IMR-90 (cell line): ENCODE measurements at regions not wholly inside any gene's neighbourhood (a gene's known extent, or its start where the extent isn't known, plus 50 kb on each side); places are given as distances from the start of the nearest gene placed in this dataset.

Experiments
- ATAC-seq: fragments of 200-7000 bp; cut with Tn5 transposase; 2 replicates; pipeline ENCODE4 v1.9.1; 2020; ENCODE audit warnings: low read depth, mild to moderate bottlenecking, moderate library complexity
- BruUV-seq: library from RNA; stranded (reverse); fragments of 400-500 nt; replicated peaks from 2 replicates; lab custom pipeline; 2021; lab: Mats Ljungman, UMichigan
- CTCF ChIA-PET: fragments of 300-600 bp; formaldehyde crosslinking; extraction: SDS; loops from one replicate; lab custom pipeline; 2021; ENCODE audit warnings: antibody characterized with exemption; lab: Yijun Ruan, JAX
- POLR2A ChIA-PET: fragments of 300-600 bp; sonication (Branson Sonifier 250); formaldehyde crosslinking; loops from one replicate; lab custom pipeline; 2022; ENCODE audit warnings: antibody characterized with exemption; ENCODE audit not compliant: unreplicated experiment; lab: Charles Lee
- DNase-seq: peaks from one replicate; pipeline ENCODE4 v3.0.0; 2013
- H2AFZ ChIP-seq: replicated peaks from 2 replicates; pipeline ENCODE3; 2013; ENCODE audit warnings: low read length, mild to moderate bottlenecking; ENCODE audit not compliant: poor library complexity
- H2AK5ac ChIP-seq: 2 replicates; pipeline ENCODE4 v1.6.1; 2013; ENCODE audit warnings: low read depth, low read length, inconsistent platforms
- H2AK9ac ChIP-seq: replicated peaks from 2 replicates; pipeline ENCODE3; 2013; ENCODE audit warnings: mild to moderate bottlenecking, low read depth, low read length, moderate library complexity; ENCODE audit not compliant: poor library complexity
- H2BK120ac ChIP-seq: 2 replicates; pipeline ENCODE4 v1.6.1; 2013; ENCODE audit warnings: low read depth, low read length, inconsistent platforms
- H2BK15ac ChIP-seq: 3 replicates; pipeline ENCODE4 v1.6.1; 2013; ENCODE audit warnings: low read depth, low read length, inconsistent platforms
- H2BK20ac ChIP-seq: 2 replicates; pipeline ENCODE4 v1.6.1; 2013; ENCODE audit warnings: low read depth, mild to moderate bottlenecking, inconsistent platforms, low read length, moderate library complexity
- H2BK5ac ChIP-seq: 2 replicates; pipeline ENCODE4 v1.6.1; 2013; ENCODE audit warnings: mild to moderate bottlenecking, low read depth, low read length, inconsistent platforms; ENCODE audit not compliant: poor library complexity, severe bottlenecking
- H3K14ac ChIP-seq: replicated peaks from 2 replicates; pipeline ENCODE4 v1.6.1; 2013; ENCODE audit warnings: low read depth, low read length, inconsistent platforms
- H3K18ac ChIP-seq: 2 replicates; pipeline ENCODE4 v1.6.1; 2013; ENCODE audit warnings: low read depth, low read length, control low read depth
- H3K23ac ChIP-seq: 2 replicates; pipeline ENCODE4 v1.6.1; 2013; ENCODE audit warnings: low read depth, low read length, inconsistent platforms
- H3K27ac ChIP-seq: 2 replicates; pipeline ENCODE4 v1.5.1; 2013; ENCODE audit warnings: mild to moderate bottlenecking, control low read depth, low read length; ENCODE audit not compliant: insufficient read depth
- H3K27me3 ChIP-seq: 2 replicates; pipeline ENCODE4 v1.6.1; 2013; ENCODE audit warnings: low read length; ENCODE audit not compliant: control insufficient read depth, insufficient read depth
- H3K36me3 ChIP-seq: 2 replicates; pipeline ENCODE4 v1.6.1; 2013; ENCODE audit warnings: low read length, mixed read lengths; ENCODE audit not compliant: control insufficient read depth, insufficient read depth
- H3K4ac ChIP-seq: 2 replicates; pipeline ENCODE4 v1.6.1; 2013; ENCODE audit warnings: low read depth, low read length, inconsistent platforms
- H3K4me1 ChIP-seq: 2 replicates; pipeline ENCODE4 v1.6.1; 2013; ENCODE audit warnings: low read length, mixed read lengths; ENCODE audit not compliant: control insufficient read depth, insufficient read depth
- H3K4me2 ChIP-seq: 2 replicates; pipeline ENCODE4 v1.6.1; 2013; ENCODE audit warnings: low read depth, mild to moderate bottlenecking, control low read depth, low read length, moderate library complexity
- H3K4me3 ChIP-seq: 2 replicates; pipeline ENCODE4 v1.5.1; 2013; ENCODE audit warnings: low read depth, mild to moderate bottlenecking, control low read depth, low read length, moderate library complexity; ENCODE audit not compliant: insufficient read depth
- H3K56ac ChIP-seq: 2 replicates; pipeline ENCODE4 v1.6.1; 2013; ENCODE audit warnings: low read length, inconsistent platforms; ENCODE audit not compliant: insufficient read depth; ENCODE audit errors: extremely low read depth
- H3K79me1 ChIP-seq, 2 experiments: 2 replicates each; pipeline ENCODE4 v1.6.1; 2013; ENCODE audit warnings: low read length in 2 of 2, inconsistent platforms in 1 of 2, low read depth in 1 of 2
- H3K9ac ChIP-seq: 2 replicates; pipeline ENCODE4 v1.6.1; 2013; ENCODE audit warnings: low read depth, low read length, control low read depth
- H3K9me1 ChIP-seq: 2 replicates; pipeline ENCODE4 v1.6.1; 2013; ENCODE audit warnings: low read length, inconsistent platforms; ENCODE audit not compliant: insufficient read depth
- H3K9me3 ChIP-seq: 2 replicates; pipeline ENCODE4 v1.6.1; 2013; ENCODE audit warnings: low read length; ENCODE audit not compliant: control insufficient read depth, insufficient read depth
- H4K20me1 ChIP-seq: 2 replicates; pipeline ENCODE4 v1.6.1; 2013; ENCODE audit warnings: low read length, inconsistent platforms; ENCODE audit not compliant: insufficient read depth
- H4K5ac ChIP-seq: 2 replicates; pipeline ENCODE4 v1.6.1; 2013; ENCODE audit warnings: mild to moderate bottlenecking, low read depth, low read length, control low read depth
- H4K8ac ChIP-seq, 2 experiments: 2 replicates each; pipeline ENCODE4 v1.6.1; 2013; ENCODE audit warnings: low read depth in 2 of 2, low read length in 2 of 2, control low read depth in 1 of 2, inconsistent platforms in 1 of 2
- H4K91ac ChIP-seq: 2 replicates; pipeline ENCODE4 v1.6.1; 2013; ENCODE audit warnings: low read depth, low read length, inconsistent platforms; ENCODE audit not compliant: insufficient read depth
- BHLHE40 ChIP-seq: fragments of 150-350 bp; IDR thresholded peaks from 2 replicates; pipeline ENCODE4 v1.6.1; 2016; ENCODE audit warnings: mild to moderate bottlenecking, low read depth, low read length
- CEBPB ChIP-seq: IDR thresholded peaks from 2 replicates; pipeline ENCODE4 v1.6.1; 2012; ENCODE audit warnings: low read depth, low read length, improper control_type of control experiment
- CHD1 ChIP-seq: IDR thresholded peaks from 2 replicates; pipeline ENCODE4 v1.6.1; 2012; ENCODE audit warnings: low read depth, low read length, improper control_type of control experiment
- CTCF ChIP-seq: conservative IDR thresholded peaks from 2 replicates; pipeline ENCODE4 v1.5.1; 2012; ENCODE audit warnings: mild to moderate bottlenecking, low read depth, low read length, improper control_type of control experiment
- ELK1 ChIP-seq: fragments of 150-350 bp; IDR thresholded peaks from 2 replicates; pipeline ENCODE4 v1.6.1; 2016; ENCODE audit warnings: low read depth, mild to moderate bottlenecking, low read length, moderate library complexity, borderline replicate concordance
- MAFK ChIP-seq: IDR thresholded peaks from 2 replicates; pipeline ENCODE4 v1.6.1; 2012; ENCODE audit warnings: low read depth, low read length, improper control_type of control experiment
- POLR2A ChIP-seq: IDR thresholded peaks from 2 replicates; pipeline ENCODE4 v1.6.1; 2012; ENCODE audit warnings: mild to moderate bottlenecking, low read depth, low read length
- RAD21 ChIP-seq: IDR thresholded peaks from 2 replicates; pipeline ENCODE4 v1.6.1; 2012; ENCODE audit warnings: low read length, improper control_type of control experiment
- SMC3 ChIP-seq: fragments of 150-350 bp; IDR thresholded peaks from 2 replicates; pipeline ENCODE4 v1.6.1; 2016; ENCODE audit warnings: low read depth, mild to moderate bottlenecking, antibody characterized with exemption, low read length, moderate library complexity
- WGBS, 2 experiments: methylation state at CpG; one replicate each; pipeline versions ENCODE4 v1.1.5 to v1.1.7; 2013; ENCODE audit warnings: missing lambda C conversion rate in 2 of 2; ENCODE audit not compliant: insufficient read length in 1 of 2; ENCODE audit errors: extremely low coverage in 2 of 2; 5-methylcytosine and 5-hydroxymethylcytosine counted together
- dilution Hi-C: fragments of 300-500 bp; cut with HindIII; formaldehyde crosslinking; loops from one replicate; pipeline ENCODE4 v1.14.3; 2018; ENCODE audit warnings: low sequenced_read_pairs; ENCODE audit not compliant: unreplicated experiment
- in situ Hi-C: fragments of 300-500 bp; cut with MboI; formaldehyde crosslinking; loops from 3 replicates; pipeline ENCODE4 v1.14.3; 2019; ENCODE audit warnings: low sequenced_read_pairs, inconsistent platforms, mixed read lengths
- intact Hi-C: fragments of 100-400 bp; cut with micrococcal nuclease; formaldehyde crosslinking; loops from 2 replicates; pipeline ENCODE4 v1.10.0; 2022

- Histone ChIP-seq H3K4me1 (peaks cover 4% of the 10 kb centered on the region; the same call in 1 of the 2 replicates), H2BK5ac (no peak overlapping the region), H3K9me1 (no peaks in the 10 kb centered on the region), H4K8ac (no peak overlapping the region), H3K23ac (no peak overlapping the region), H2BK20ac (no peak overlapping the region), H3K27me3 (peaks cover 25% of the 10 kb centered on the region), H3K56ac (no peak overlapping the region), H2BK120ac (no peak overlapping the region), H3K9ac (no peak overlapping the region), H2AK9ac (no peak overlapping the region), H3K4me2 (peak overlapping the region; percentile 95), H4K20me1 (no peaks in the 10 kb centered on the region), H4K5ac (no peak overlapping the region), H2BK15ac (no peak overlapping the region), H3K36me3 (no peaks in the 10 kb centered on the region), H2AFZ (no peak overlapping the region), H3K79me1 (no peaks in the 10 kb centered on the region), H3K18ac (no peak overlapping the region), H2AK5ac (no peak overlapping the region), H4K91ac (no peak overlapping the region), H3K14ac (no peak overlapping the region), H3K9me3 (peaks cover 3% of the 10 kb centered on the region), H3K27ac (no peak overlapping the region), H3K4ac (no peak overlapping the region), H3K4me3 (peak overlapping the region; percentile 30)
- dilution Hi-C loops (loop anchor here (10.0 kb wide), 1 partner anchor 328 kb away; no protein-coding TSS in a partner anchor), intact Hi-C loops (loop anchor here (1.0 to 5.0 kb wide), 4 partner anchors 265 to 476 kb away; no protein-coding TSS in a partner anchor), in situ Hi-C loops (loop anchor here (5.0 kb wide), 1 partner anchor 325 kb away; no protein-coding TSS in a partner anchor)
- TF ChIP-seq CHD1, result no peak
- peak; percentile 79 for TF ChIP-seq RAD21
- TF ChIP-seq CEBPB, result no peak
- TF ChIP-seq MAFK, result no peak
- no peak for TF ChIP-seq BHLHE40
- TF ChIP-seq ELK1, result no peak
- TF ChIP-seq SMC3, result peak; percentile 75
- TF ChIP-seq CTCF, result peak; percentile 69
- no peak for TF ChIP-seq POLR2A
- ATAC-seq, result peak; percentile 85
- peak; percentile 79 for DNase-seq
- no CpG with 5 or more reads among the region's 12 CpGs for WGBS, 2 experiments
- no TSS peak for BruUV-seq
- ChIA-PET POLR2A (no interaction called here), CTCF (interaction anchor here (0.7 to 1.2 kb wide), 4 partner anchors 320 to 388 kb away, joined by 3 to 15 read pairs (median 4); no protein-coding TSS in a partner anchor)
These were observed 160.7 kb upstream of the DAPK1 start for GRCh38 chr9:87336914-87337333.
